Astrocyte (in vitro differentiated cells and primary cell): ENCODE measurements at regions not wholly inside any gene's neighbourhood (a gene's known extent, or its start where the extent isn't known, plus 50 kb on each side); places are given as distances from the start of the nearest gene placed in this dataset.
A peak's percentile ranks its signal among the peaks of the same experiment; 100 is the strongest.

Experiments
- DNase-seq: peaks from one replicate; pipeline ENCODE4 v3.0.0-alpha.2; 2010; ENCODE audit warnings: low read depth
- FAIRE-seq: peaks from 2 replicates; lab custom pipeline; 2011; peaks lifted over from hg19 to GRCh38; lab: Jason Lieb, UNC
- H2AFZ ChIP-seq: 2 replicates; pipeline ENCODE4 v1.6.0; 2012; ENCODE audit warnings: low read depth, low read length, inconsistent platforms
- H3K27ac ChIP-seq: 2 replicates; pipeline ENCODE4 v1.5.1; 2011; ENCODE audit warnings: low read depth, low read length, inconsistent platforms
- H3K27me3 ChIP-seq: 2 replicates; pipeline ENCODE4 v1.6.0; 2011; ENCODE audit warnings: low read length, inconsistent platforms; ENCODE audit not compliant: insufficient read depth
- H3K36me3 ChIP-seq: 2 replicates; pipeline ENCODE4 v1.5.1; 2011; ENCODE audit warnings: low read length, inconsistent platforms; ENCODE audit not compliant: insufficient read depth
- H3K4me1 ChIP-seq: 2 replicates; pipeline ENCODE4 v1.5.1; 2011; ENCODE audit warnings: low read length, inconsistent platforms; ENCODE audit not compliant: insufficient read depth
- H3K4me2 ChIP-seq: 2 replicates; pipeline ENCODE4 v1.6.0; 2012; ENCODE audit warnings: low read length, inconsistent platforms
- H3K4me3 ChIP-seq: 2 replicates; pipeline ENCODE4 v1.5.1; 2011; ENCODE audit warnings: low read depth, mild to moderate bottlenecking, low read length, inconsistent platforms; ENCODE audit not compliant: insufficient read depth
- H3K79me2 ChIP-seq: 2 replicates; pipeline ENCODE4 v1.6.0; 2012; ENCODE audit warnings: mild to moderate bottlenecking, low read length, inconsistent platforms; ENCODE audit not compliant: insufficient read depth
- H3K9ac ChIP-seq: 2 replicates; pipeline ENCODE4 v1.6.0; 2012; ENCODE audit warnings: mild to moderate bottlenecking, low read length, inconsistent platforms
- H3K9me3 ChIP-seq: 2 replicates; pipeline ENCODE4 v1.5.1; 2012; ENCODE audit warnings: low read depth, mild to moderate bottlenecking, low read length, inconsistent platforms; ENCODE audit not compliant: insufficient read depth
- H4K20me1 ChIP-seq: 2 replicates; pipeline ENCODE4 v1.6.0; 2012; ENCODE audit warnings: low read length, inconsistent platforms; ENCODE audit not compliant: insufficient read depth
- H3K27ac Mint-ChIP-seq: one replicate; pipeline ENCODE4 v1.8.0; 2021; ENCODE audit warnings: mild to moderate bottlenecking, mixed read lengths; ENCODE audit not compliant: unreplicated experiment
- H3K27me3 Mint-ChIP-seq: one replicate; pipeline ENCODE4 v1.8.0; 2021; ENCODE audit warnings: low read depth, mixed read lengths; ENCODE audit not compliant: unreplicated experiment
- H3K36me3 Mint-ChIP-seq: one replicate; pipeline ENCODE4 v1.8.0; 2021; ENCODE audit warnings: low read depth, mixed read lengths; ENCODE audit not compliant: unreplicated experiment
- H3K4me1 Mint-ChIP-seq: one replicate; pipeline ENCODE4 v1.8.0; 2021; ENCODE audit warnings: low read depth, mixed read lengths; ENCODE audit not compliant: unreplicated experiment
- H3K4me3 Mint-ChIP-seq: one replicate; pipeline ENCODE4 v1.8.0; 2021; ENCODE audit warnings: mild to moderate bottlenecking, moderate library complexity, mixed read lengths; ENCODE audit not compliant: unreplicated experiment
- H3K9me3 Mint-ChIP-seq: one replicate; pipeline ENCODE4 v1.8.0; 2021; ENCODE audit warnings: mild to moderate bottlenecking, mixed read lengths; ENCODE audit not compliant: unreplicated experiment
- EZH2 ChIP-seq: IDR thresholded peaks from 2 replicates; pipeline ENCODE4 v1.6.1; 2012; ENCODE audit warnings: mild to moderate bottlenecking, low read length, inconsistent platforms; ENCODE audit not compliant: insufficient read depth
- TF ChIP-seq, protein P1 (sequence below): IDR thresholded peaks from 2 replicates; pipeline ENCODE4 v1.5.1; 2011; ENCODE audit warnings: low read depth, mild to moderate bottlenecking, inconsistent platforms, low read length, moderate library complexity; ENCODE audit not compliant: insufficient read depth

DNA sequence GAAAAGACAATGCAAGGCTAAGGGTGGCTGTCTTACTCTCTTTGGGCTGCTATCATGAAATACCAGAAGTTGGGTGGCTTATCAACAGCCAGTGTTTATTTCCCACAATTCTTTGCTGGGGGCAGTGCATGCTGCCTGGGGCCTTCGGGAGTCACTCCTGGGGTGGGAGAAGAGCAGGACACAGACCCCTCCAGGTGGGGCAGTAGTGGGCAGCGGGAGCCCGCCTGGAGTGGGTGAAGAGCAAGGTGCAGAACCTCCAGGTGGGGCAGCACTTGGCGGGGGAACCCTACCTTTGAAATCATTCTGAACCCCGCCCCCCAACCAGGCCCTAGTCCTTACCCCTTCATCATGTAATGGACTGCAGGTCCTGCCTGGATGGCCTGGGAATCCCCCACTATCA, 69.6 kb upstream of the THBS2 start:
- Histone ChIP-seq H3K9me3 (no peaks in the 10 kb centered on the region), H3K4me1 (no peaks in the 10 kb centered on the region), H3K4me2 (no peak overlapping the region), H2AFZ (no peak overlapping the region), H3K9ac (no peak overlapping the region), H3K79me2 (no peaks in the 10 kb centered on the region), H3K27me3 (no peaks in the 10 kb centered on the region), H4K20me1 (no peaks in the 10 kb centered on the region), H3K4me3 (no peak overlapping the region), H3K36me3 (no peaks in the 10 kb centered on the region), H3K27ac (no peak overlapping the region)
- Mint-ChIP-seq H3K4me3 (no peak overlapping the region), H3K27me3 (peaks cover 10% of the 10 kb centered on the region), H3K36me3 (no peaks in the 10 kb centered on the region), H3K27ac (no peak overlapping the region), H3K4me1 (peaks cover 26% of the 10 kb centered on the region), H3K9me3 (peaks cover 7% of the 10 kb centered on the region)
- FAIRE-seq (no peak), DNase-seq (no peak)
- TF ChIP-seq EZH2: no peak
- TF ChIP-seq, protein P1, sequence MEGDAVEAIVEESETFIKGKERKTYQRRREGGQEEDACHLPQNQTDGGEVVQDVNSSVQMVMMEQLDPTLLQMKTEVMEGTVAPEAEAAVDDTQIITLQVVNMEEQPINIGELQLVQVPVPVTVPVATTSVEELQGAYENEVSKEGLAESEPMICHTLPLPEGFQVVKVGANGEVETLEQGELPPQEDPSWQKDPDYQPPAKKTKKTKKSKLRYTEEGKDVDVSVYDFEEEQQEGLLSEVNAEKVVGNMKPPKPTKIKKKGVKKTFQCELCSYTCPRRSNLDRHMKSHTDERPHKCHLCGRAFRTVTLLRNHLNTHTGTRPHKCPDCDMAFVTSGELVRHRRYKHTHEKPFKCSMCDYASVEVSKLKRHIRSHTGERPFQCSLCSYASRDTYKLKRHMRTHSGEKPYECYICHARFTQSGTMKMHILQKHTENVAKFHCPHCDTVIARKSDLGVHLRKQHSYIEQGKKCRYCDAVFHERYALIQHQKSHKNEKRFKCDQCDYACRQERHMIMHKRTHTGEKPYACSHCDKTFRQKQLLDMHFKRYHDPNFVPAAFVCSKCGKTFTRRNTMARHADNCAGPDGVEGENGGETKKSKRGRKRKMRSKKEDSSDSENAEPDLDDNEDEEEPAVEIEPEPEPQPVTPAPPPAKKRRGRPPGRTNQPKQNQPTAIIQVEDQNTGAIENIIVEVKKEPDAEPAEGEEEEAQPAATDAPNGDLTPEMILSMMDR: no peak

GRCh38 chr6:169321546-169321945, 67.9 kb upstream of the THBS2 start:
- Mint-ChIP-seq H3K27ac (no peak overlapping the region), H3K4me1 (peaks cover 20% of the 10 kb centered on the region), H3K4me3 (no peak overlapping the region), H3K9me3 (peaks cover 7% of the 10 kb centered on the region), H3K36me3 (no peaks in the 10 kb centered on the region), H3K27me3 (peaks cover 10% of the 10 kb centered on the region)
- Histone ChIP-seq H3K79me2 (no peaks in the 10 kb centered on the region), H3K4me3 (no peak overlapping the region), H3K4me2 (no peak overlapping the region), H3K9me3 (no peaks in the 10 kb centered on the region), H2AFZ (no peak overlapping the region), H4K20me1 (no peaks in the 10 kb centered on the region), H3K27ac (no peak overlapping the region), H3K36me3 (no peaks in the 10 kb centered on the region), H3K4me1 (no peaks in the 10 kb centered on the region), H3K9ac (no peak overlapping the region), H3K27me3 (no peaks in the 10 kb centered on the region)
- TF ChIP-seq, protein P1: no peak
- TF ChIP-seq EZH2: no peak
- FAIRE-seq (no peak), DNase-seq (no peak)

- H3K27ac Mint-ChIP-seq: peak overlapping the region; percentile 79
- no peaks in the 10 kb centered on the region for H3K79me2 ChIP-seq
- DNase-seq (peak; percentile 37), FAIRE-seq (no peak)
- peaks cover 17% of the 10 kb centered on the region for H3K4me1 Mint-ChIP-seq
- no peak overlapping the region for H3K9ac ChIP-seq
- H3K36me3 ChIP-seq: no peaks in the 10 kb centered on the region
- H3K9me3 Mint-ChIP-seq: peaks cover 5% of the 10 kb centered on the region
- no peak overlapping the region for H3K4me3 Mint-ChIP-seq
- H3K4me3 ChIP-seq: no peak overlapping the region
- no peak overlapping the region for H3K4me2 ChIP-seq
- TF ChIP-seq EZH2: no peak
- TF ChIP-seq, protein P1: no peak
- no peaks in the 10 kb centered on the region for H3K27me3 ChIP-seq
- peaks cover 10% of the 10 kb centered on the region for H3K27me3 Mint-ChIP-seq
- H3K27ac ChIP-seq: no peak overlapping the region
- H3K9me3 ChIP-seq: no peaks in the 10 kb centered on the region
- no peak overlapping the region for H2AFZ ChIP-seq
- H3K4me1 ChIP-seq: no peaks in the 10 kb centered on the region
- no peaks in the 10 kb centered on the region for H4K20me1 ChIP-seq
- H3K36me3 Mint-ChIP-seq: no peaks in the 10 kb centered on the region
Observed at GRCh38 chr6:169320013-169320412, 66.4 kb upstream of the THBS2 start.
